Neural progenitor cell (in vitro differentiated cells): ENCODE measurements at regions not wholly inside any gene's neighbourhood (a gene's known extent, or its start where the extent isn't known, plus 50 kb on each side); places are given as distances from the start of the nearest gene placed in this dataset.
"Not testable (repeated sequence)": the region's sequence is repeated elsewhere in the genome, so short reads cannot be mapped to it uniquely, and the experiment has no call there.

Experiments
- DNase-seq: peaks from one replicate; pipeline ENCODE4 v3.0.0-alpha.2; 2016; ENCODE audit warnings: low spot score
- H2AFZ ChIP-seq: fragments of 200-600 bp; sonication (generic); replicated peaks from 2 replicates; pipeline ENCODE4 v1.6.1; 2016; ENCODE audit warnings: antibody characterized with exemption
- H3F3A ChIP-seq: fragments of 200-600 bp; sonication (generic); 2 replicates; pipeline ENCODE4 v1.6.1; 2016; ENCODE audit warnings: antibody characterized with exemption, low read depth
- H3K27ac ChIP-seq: fragments of 200-600 bp; sonication (generic); 2 replicates; pipeline ENCODE4 v1.5.1; 2016; ENCODE audit warnings: mild to moderate bottlenecking
- H3K27me3 ChIP-seq: fragments of 200-600 bp; sonication (generic); 2 replicates; pipeline ENCODE4 v1.6.1; 2016; ENCODE audit warnings: mild to moderate bottlenecking, moderate library complexity
- H3K36me3 ChIP-seq: fragments of 200-600 bp; sonication (generic); 2 replicates; pipeline ENCODE4 v1.5.1; 2016
- H3K4me1 ChIP-seq: fragments of 200-600 bp; sonication (generic); 2 replicates; pipeline ENCODE4 v1.6.1; 2016; ENCODE audit warnings: mixed run types
- H3K4me2 ChIP-seq: fragments of 200-600 bp; sonication (generic); 2 replicates; pipeline ENCODE4 v1.6.1; 2016
- H3K4me3 ChIP-seq: fragments of 200-600 bp; sonication (generic); 2 replicates; pipeline ENCODE4 v1.5.1; 2016
- H3K79me2 ChIP-seq: fragments of 200-600 bp; sonication (generic); 2 replicates; pipeline ENCODE4 v1.6.1; 2016; ENCODE audit warnings: low read depth
- H3K9ac ChIP-seq: fragments of 200-600 bp; sonication (generic); 2 replicates; pipeline ENCODE4 v1.6.1; 2016
- H3K9me3 ChIP-seq: fragments of 200-600 bp; sonication (generic); 2 replicates; pipeline ENCODE4 v1.5.1; 2016; ENCODE audit warnings: low read depth
- H4K20me1 ChIP-seq: fragments of 200-600 bp; sonication (generic); 2 replicates; pipeline ENCODE4 v1.6.1; 2016; ENCODE audit warnings: low read depth
- H3K27ac Mint-ChIP-seq: 3 replicates; pipeline ENCODE4 v1.8.0; 2021; ENCODE audit warnings: mixed read lengths
- H3K27me3 Mint-ChIP-seq: 2 replicates; pipeline ENCODE4 v1.8.0; 2022; ENCODE audit warnings: low read depth, mild to moderate bottlenecking, inconsistent platforms, moderate library complexity, mixed read lengths; ENCODE audit not compliant: insufficient read depth
- H3K36me3 Mint-ChIP-seq: 3 replicates; pipeline ENCODE4 v1.8.0; 2021; ENCODE audit warnings: mixed read lengths
- H3K4me1 Mint-ChIP-seq: 3 replicates; pipeline ENCODE4 v1.8.0; 2021; ENCODE audit warnings: mixed read lengths
- H3K4me3 Mint-ChIP-seq: 3 replicates; pipeline ENCODE4 v1.8.0; 2021; ENCODE audit warnings: mild to moderate bottlenecking, moderate library complexity, mixed read lengths
- H3K9me3 Mint-ChIP-seq: 3 replicates; pipeline ENCODE4 v1.8.0; 2020; ENCODE audit warnings: mixed read lengths
- EZH2 ChIP-seq: fragments of 200-600 bp; sonication (generic); IDR thresholded peaks from 2 replicates; pipeline ENCODE4 v1.6.1; 2017; ENCODE audit warnings: antibody characterized with exemption, mild to moderate bottlenecking, moderate library complexity
- EZH2phosphoT487 ChIP-seq: fragments of 200-600 bp; sonication (generic); IDR thresholded peaks from 2 replicates; pipeline ENCODE4 v1.6.1; 2017; ENCODE audit warnings: antibody characterized with exemption
- TF ChIP-seq, protein P1 (sequence below): fragments of 200-600 bp; sonication (generic); IDR thresholded peaks from 2 replicates; pipeline ENCODE4 v1.5.1; 2017; ENCODE audit warnings: antibody characterized with exemption, mild to moderate bottlenecking

DNA sequence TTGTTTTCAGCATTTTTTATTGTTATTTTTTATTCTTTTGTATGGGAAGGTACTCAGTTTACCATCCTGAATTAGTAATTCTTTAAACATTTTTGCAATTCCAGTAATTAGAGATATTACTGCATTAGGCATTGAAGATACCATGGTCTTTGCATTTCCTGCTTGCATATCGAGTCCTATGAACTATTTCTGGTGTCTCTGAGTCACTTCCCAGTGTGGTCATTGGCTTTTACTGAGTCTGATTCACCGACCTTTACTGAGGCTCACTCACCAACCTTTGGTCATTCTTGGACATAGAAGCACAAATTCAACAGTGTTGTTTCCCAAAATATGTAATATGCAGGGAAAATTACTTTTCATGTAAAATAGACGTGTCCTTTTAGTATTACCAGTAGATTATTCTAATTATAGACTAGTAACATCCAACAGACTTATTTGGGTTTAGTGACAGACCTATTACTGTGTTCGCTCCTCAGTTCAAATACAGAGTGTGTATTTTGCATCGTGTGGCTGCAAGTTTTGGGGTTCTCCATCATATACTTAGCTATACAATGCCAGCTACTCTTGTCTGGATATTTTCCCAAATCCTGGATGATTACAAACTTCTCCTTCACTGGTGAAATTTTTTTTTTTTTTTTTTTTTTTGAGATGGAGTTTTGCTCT lies 180.7 kb upstream of the PRSS1 start:
- no peak overlapping the region for H3K27ac Mint-ChIP-seq

DNA sequence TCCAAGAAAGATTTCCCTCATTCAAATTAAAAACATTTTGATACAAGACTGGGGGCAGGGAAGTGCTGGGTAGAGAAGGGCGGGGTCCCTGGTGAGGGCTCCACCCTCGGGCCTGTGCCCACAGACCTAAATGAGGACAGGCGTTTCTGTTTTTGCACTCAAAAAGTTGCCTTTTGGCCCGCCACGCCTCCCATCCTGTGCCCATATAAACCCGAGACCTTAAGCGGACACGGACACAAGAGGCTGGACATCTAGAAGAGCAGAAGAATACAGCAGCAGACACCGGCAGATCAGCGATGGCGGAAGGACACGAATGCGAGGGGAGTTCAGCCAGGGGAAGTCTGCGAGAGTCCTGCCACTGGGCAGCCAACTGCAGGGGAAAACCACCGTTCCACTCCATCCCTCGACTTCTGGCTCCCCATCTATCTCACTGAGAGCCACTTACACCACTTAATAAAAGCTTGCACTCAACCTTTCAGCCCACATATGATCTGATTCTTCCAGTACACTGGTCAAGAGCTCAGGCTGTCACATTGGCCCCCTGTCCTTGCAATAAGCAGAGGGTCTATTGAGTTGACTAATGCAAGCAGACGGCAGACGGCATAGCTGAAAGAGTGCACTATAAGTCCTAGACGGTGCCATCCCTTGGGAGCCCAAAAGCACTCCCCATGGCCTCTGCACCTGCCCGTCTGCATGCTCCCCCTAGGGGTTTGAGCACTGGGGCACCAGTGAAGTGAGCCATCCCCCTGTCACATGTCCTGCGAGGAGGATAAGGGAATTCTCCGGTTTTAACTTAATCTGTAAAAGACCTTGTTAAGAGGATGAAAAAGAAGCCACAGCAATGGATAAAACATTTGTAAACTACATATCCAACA lies 181.8 kb upstream of the PRSS1 start:
- no peak for DNase-seq
- H3K27me3 ChIP-seq: no peaks in the 10 kb centered on the region
- no peak overlapping the region for H2AFZ ChIP-seq
- H3K4me3 ChIP-seq: no peak overlapping the region
- H3K4me2 ChIP-seq: no peak overlapping the region
- Mint-ChIP-seq H3K27me3 (no peaks in the 10 kb centered on the region), H3K4me3 (no peak overlapping the region), H3K27ac (no peak overlapping the region), H3K4me1 (peaks cover 2% of the 10 kb centered on the region), H3K36me3 (no peaks in the 10 kb centered on the region), H3K9me3 (no peaks in the 10 kb centered on the region)
- no peaks in the 10 kb centered on the region for H4K20me1 ChIP-seq
- no peaks in the 10 kb centered on the region for H3K79me2 ChIP-seq
- TF ChIP-seq EZH2: no peak
- TF ChIP-seq EZH2phosphoT487: no peak
- TF ChIP-seq, protein P1, sequence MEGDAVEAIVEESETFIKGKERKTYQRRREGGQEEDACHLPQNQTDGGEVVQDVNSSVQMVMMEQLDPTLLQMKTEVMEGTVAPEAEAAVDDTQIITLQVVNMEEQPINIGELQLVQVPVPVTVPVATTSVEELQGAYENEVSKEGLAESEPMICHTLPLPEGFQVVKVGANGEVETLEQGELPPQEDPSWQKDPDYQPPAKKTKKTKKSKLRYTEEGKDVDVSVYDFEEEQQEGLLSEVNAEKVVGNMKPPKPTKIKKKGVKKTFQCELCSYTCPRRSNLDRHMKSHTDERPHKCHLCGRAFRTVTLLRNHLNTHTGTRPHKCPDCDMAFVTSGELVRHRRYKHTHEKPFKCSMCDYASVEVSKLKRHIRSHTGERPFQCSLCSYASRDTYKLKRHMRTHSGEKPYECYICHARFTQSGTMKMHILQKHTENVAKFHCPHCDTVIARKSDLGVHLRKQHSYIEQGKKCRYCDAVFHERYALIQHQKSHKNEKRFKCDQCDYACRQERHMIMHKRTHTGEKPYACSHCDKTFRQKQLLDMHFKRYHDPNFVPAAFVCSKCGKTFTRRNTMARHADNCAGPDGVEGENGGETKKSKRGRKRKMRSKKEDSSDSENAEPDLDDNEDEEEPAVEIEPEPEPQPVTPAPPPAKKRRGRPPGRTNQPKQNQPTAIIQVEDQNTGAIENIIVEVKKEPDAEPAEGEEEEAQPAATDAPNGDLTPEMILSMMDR: peak; percentile 8
- H3K27ac ChIP-seq: no peak overlapping the region
- H3K4me1 ChIP-seq: no peaks in the 10 kb centered on the region
- no peaks in the 10 kb centered on the region for H3F3A ChIP-seq
- no peaks in the 10 kb centered on the region for H3K36me3 ChIP-seq
- H3K9ac ChIP-seq: no peak overlapping the region
- no peaks in the 10 kb centered on the region for H3K9me3 ChIP-seq

More for the DNA sequence above, 180.7 kb upstream of the PRSS1 start:
- Mint-ChIP-seq H3K4me1 (peaks cover 2% of the 10 kb centered on the region), H3K27me3 (no peaks in the 10 kb centered on the region), H3K36me3 (no peaks in the 10 kb centered on the region), H3K9me3 (peaks cover 2% of the 10 kb centered on the region), H3K4me3 (no peak overlapping the region)
- no peaks in the 10 kb centered on the region for H3K27me3 ChIP-seq
- H3K4me3 ChIP-seq: no peak overlapping the region
- DNase-seq: no peak
- H3K4me2 ChIP-seq: no peak overlapping the region
- no peaks in the 10 kb centered on the region for H3K79me2 ChIP-seq
- H3K27ac ChIP-seq: no peak overlapping the region
- H4K20me1 ChIP-seq: no peaks in the 10 kb centered on the region
- H3F3A ChIP-seq: no peaks in the 10 kb centered on the region
- H3K9ac ChIP-seq: no peak overlapping the region
- TF ChIP-seq, protein P1: no peak
- TF ChIP-seq EZH2 (no peak), EZH2phosphoT487 (no peak)
- H3K9me3 ChIP-seq: no peaks in the 10 kb centered on the region
- no peaks in the 10 kb centered on the region for H3K36me3 ChIP-seq
- no peaks in the 10 kb centered on the region for H3K4me1 ChIP-seq
- no peak overlapping the region for H2AFZ ChIP-seq

DNA sequence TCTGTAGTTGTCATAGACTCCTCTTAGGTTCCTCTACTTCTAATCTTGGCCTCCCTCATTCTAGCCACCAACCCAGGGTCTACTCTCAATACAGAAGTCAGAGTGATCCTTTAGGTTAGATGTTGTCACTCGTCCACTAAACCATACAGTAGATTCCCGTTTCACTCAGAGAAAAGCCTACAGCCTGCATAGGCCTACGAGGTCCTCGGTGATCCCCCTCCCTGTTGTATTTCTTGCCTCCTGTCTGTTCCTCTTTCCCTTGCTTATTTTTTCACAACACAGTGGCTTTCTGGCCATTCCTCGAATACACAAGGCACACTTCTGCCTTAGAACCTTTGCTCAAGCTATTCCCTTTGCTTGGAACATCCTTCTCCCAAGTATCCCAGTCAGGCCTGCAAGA lies 183.0 kb upstream of the PRSS1 start:
- DNase-seq: no peak
- Mint-ChIP-seq H3K4me3 (no peak overlapping the region), H3K36me3 (no peaks in the 10 kb centered on the region)

DNA sequence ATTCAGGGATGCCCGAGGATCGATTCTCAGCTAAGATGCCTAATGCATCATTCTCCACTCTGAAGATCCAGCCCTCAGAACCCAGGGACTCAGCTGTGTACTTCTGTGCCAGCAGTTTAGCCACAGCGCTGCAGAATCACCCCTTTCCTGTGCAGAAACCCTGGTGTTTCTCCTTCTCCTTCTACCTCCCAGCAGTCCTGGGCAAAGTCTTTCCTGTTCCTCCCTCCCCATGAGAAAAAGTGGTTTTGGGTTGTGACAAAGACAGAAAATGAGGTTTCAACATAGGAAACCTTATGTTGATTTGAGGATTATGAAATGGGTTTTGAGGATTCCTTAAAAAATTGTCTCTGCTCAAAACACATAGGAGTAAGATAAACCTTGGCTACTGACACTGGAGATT lies 185.1 kb upstream of the PRSS1 start:
- H3K79me2 ChIP-seq, H4K20me1 ChIP-seq, H3F3A ChIP-seq, H3K4me3 ChIP-seq, H3K9me3 ChIP-seq, H3K4me2 ChIP-seq, H3K9ac ChIP-seq, H3K27me3 ChIP-seq, H3K4me3 Mint-ChIP-seq, DNase-seq, H2AFZ ChIP-seq, H3K36me3 ChIP-seq, H3K9me3 Mint-ChIP-seq, H3K27me3 Mint-ChIP-seq, H3K27ac ChIP-seq, H3K27ac Mint-ChIP-seq, H3K4me1 ChIP-seq, H3K36me3 Mint-ChIP-seq, H3K4me1 Mint-ChIP-seq: not testable (repeated sequence)

More for the DNA sequence above, 183.0 kb upstream of the PRSS1 start:
- no peak overlapping the region for H3K27ac ChIP-seq
- H3K4me1 ChIP-seq: no peaks in the 10 kb centered on the region
- Mint-ChIP-seq H3K4me1 (peaks cover 2% of the 10 kb centered on the region), H3K27ac (no peak overlapping the region), H3K27me3 (no peaks in the 10 kb centered on the region), H3K9me3 (no peaks in the 10 kb centered on the region)
- no peak overlapping the region for H2AFZ ChIP-seq
- no peaks in the 10 kb centered on the region for H3K9me3 ChIP-seq
- H3K27me3 ChIP-seq: no peaks in the 10 kb centered on the region
- H3F3A ChIP-seq: no peaks in the 10 kb centered on the region
- no peak overlapping the region for H3K9ac ChIP-seq
- no peak for TF ChIP-seq EZH2phosphoT487
- no peak for TF ChIP-seq EZH2
- TF ChIP-seq, protein P1: no peak
- H3K79me2 ChIP-seq: no peaks in the 10 kb centered on the region
- H3K4me2 ChIP-seq: no peak overlapping the region
- no peaks in the 10 kb centered on the region for H3K36me3 ChIP-seq
- no peak overlapping the region for H3K4me3 ChIP-seq
- H4K20me1 ChIP-seq: no peaks in the 10 kb centered on the region
